Small intestine (tissue), 7 donors: ENCODE measurements at regions not wholly inside any gene's neighbourhood (a gene's known extent, or its start where the extent isn't known, plus 50 kb on each side); places are given as distances from the start of the nearest gene placed in this dataset.
A peak's percentile ranks its signal among the peaks of the same experiment; 100 is the strongest.

Experiments used
- DNase-seq, 2 donors: peaks; one replicate each; pipeline versions ENCODE4 v3.0.0 to v3.0.0-alpha.2; 2013
- FAIRE-seq: peaks from 2 replicates; lab custom pipeline; 2012; peaks lifted over from hg19 to GRCh38; lab: Jason Lieb, UNC
- H3K27ac ChIP-seq, 3 donors: one replicate each; pipeline ENCODE4 v1.5.1; 2013; ENCODE audit warnings: low read length in 2 of 3, mild to moderate bottlenecking in 2 of 3, control low read depth in 1 of 3, inconsistent platforms in 1 of 3, low read depth in 1 of 3, moderate library complexity in 1 of 3
- H3K27me3 ChIP-seq, 3 donors: one replicate each; pipeline ENCODE4 v1.6.1; 2013; ENCODE audit warnings: low read length in 3 of 3, inconsistent platforms in 1 of 3; ENCODE audit not compliant: control insufficient read depth in 3 of 3, insufficient read depth in 3 of 3
- H3K36me3 ChIP-seq, 3 donors: one replicate each; pipeline ENCODE4 v1.6.1; 2013; ENCODE audit warnings: low read length in 3 of 3, inconsistent platforms in 1 of 3, low read depth in 1 of 3, mild to moderate bottlenecking in 1 of 3, moderate library complexity in 1 of 3; ENCODE audit not compliant: control insufficient read depth in 3 of 3, insufficient read depth in 2 of 3
- H3K4me1 ChIP-seq, 3 donors: one replicate each; pipeline ENCODE4 v1.6.1; 2013; ENCODE audit warnings: low read length in 2 of 3, inconsistent platforms in 1 of 3, low read depth in 1 of 3, mild to moderate bottlenecking in 1 of 3, moderate library complexity in 1 of 3; ENCODE audit not compliant: control insufficient read depth in 3 of 3, insufficient read depth in 2 of 3
- H3K4me3 ChIP-seq, 3 donors: one replicate each; pipeline ENCODE4 v1.5.1; 2013; ENCODE audit warnings: low read length in 3 of 3, control low read depth in 1 of 3, inconsistent platforms in 1 of 3, low read depth in 1 of 3, mild to moderate bottlenecking in 1 of 3, moderate library complexity in 1 of 3
- H3K9me3 ChIP-seq, 2 donors: one replicate each; pipeline ENCODE4 v1.6.1; 2013; ENCODE audit warnings: low read depth in 1 of 2, low read length in 1 of 2; ENCODE audit not compliant: control insufficient read depth in 2 of 2, insufficient read depth in 1 of 2
- WGBS, 3 donors: extraction: QIAGEN DNeasy Blood & Tissue Kit; methylation state at CpG; one replicate each; pipeline ENCODE4 v1.1.7; 2013; 5-methylcytosine and 5-hydroxymethylcytosine counted together
- donor health status: healthy with polysubstance abuse.
- donor health status: control.
- donor health status: control.
- donor health status: Bipolar disorder and iron deficiency.
- donor health status: healthy.

DNA sequence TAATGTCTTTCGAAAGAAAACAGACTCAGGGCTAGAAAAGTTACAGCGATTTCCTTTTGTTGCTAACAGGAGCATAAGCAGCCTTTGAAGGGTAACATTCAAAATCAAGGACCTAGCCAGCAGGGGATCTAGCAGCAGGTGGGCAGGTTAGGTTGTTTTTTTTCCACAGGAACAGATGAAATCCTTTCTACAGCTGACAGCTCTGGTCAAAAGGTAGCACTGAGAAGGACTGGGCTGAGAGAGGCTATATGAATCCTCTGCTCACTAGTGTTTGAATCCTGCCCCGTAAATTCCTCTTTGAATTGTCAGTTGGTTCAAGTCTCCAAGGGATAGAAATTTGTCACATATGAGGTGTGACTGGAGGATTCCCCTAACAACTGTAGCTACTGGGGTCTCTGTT is 188.2 kb downstream of the SH2D1A start:
- Histone ChIP-seq H3K36me3 (no peaks in the 10 kb centered on the region), H3K9me3 (no peaks in the 10 kb centered on the region), H3K4me1 (no peaks in the 10 kb centered on the region), H3K27me3 (no peaks in the 10 kb centered on the region), H3K4me3 (no peak overlapping the region), H3K27ac (no peak overlapping the region)
- DNase-seq (no peak), FAIRE-seq (no peak)
- WGBS, 3 donors, result 36 to 44% (median 43%) methylated on average over 3 of the region's 3 CpGs

DNA sequence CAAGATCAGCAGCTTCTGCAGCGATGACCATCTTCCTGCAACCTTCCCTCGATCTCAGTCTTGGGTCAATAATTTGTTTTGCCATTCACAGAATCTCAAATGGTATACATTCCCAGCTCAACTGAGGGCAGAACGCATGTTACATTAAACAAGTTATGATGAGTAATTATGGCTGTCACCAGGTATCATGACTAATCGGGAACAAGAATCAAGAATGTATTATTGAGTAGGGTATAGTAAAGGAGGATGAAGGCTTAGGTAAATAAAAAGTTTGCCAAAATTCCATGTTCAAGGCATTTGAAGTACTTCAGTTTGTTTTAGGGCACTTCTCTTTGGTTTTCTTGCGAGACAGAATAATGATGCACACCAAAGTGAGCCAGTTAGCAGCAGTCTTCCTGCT is 194.1 kb downstream of the SH2D1A start:
- WGBS, 3 donors, result 80 to 87% (median 82%) methylated on average over 5 of the region's 5 CpGs
- Histone ChIP-seq H3K27me3 (no peaks in the 10 kb centered on the region), H3K36me3 (no peaks in the 10 kb centered on the region), H3K4me3 (no peak overlapping the region), H3K27ac (no peak overlapping the region), H3K4me1 (no peaks in the 10 kb centered on the region), H3K9me3 (no peaks in the 10 kb centered on the region)
- FAIRE-seq (no peak), DNase-seq (no peak)

DNA sequence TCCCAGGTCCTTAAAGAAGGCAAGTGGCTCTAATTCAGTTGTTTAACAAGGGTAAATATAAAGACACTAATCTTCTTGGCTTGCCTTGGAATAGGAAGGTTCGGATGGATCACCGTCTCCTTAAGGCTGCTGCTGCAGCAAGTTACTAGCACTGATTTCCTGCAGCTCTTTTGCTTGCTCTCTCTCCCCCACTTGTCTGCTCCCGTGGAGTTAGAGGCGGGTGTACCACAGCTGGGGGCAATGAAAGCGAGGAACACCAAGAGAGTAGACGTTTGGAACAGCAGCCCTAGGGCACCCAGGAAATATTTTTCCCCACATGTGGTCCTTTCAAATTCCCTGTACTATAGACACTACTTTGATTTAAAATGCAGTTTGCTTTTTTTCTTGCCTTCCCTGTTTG is 202.2 kb downstream of the SH2D1A start:
- H3K4me3 ChIP-seq, result no peak overlapping the region
- H3K27me3 ChIP-seq, result no peaks in the 10 kb centered on the region
- no peaks in the 10 kb centered on the region for H3K9me3 ChIP-seq
- H3K27ac ChIP-seq, result no peak overlapping the region
- H3K36me3 ChIP-seq, result no peaks in the 10 kb centered on the region
- H3K4me1 ChIP-seq, result no peaks in the 10 kb centered on the region
- DNase-seq (no peak), FAIRE-seq (no peak)
- 32 to 35% (median 33%) methylated on average over 6 of the region's 6 CpGs for WGBS, 3 donors

- Histone ChIP-seq H3K4me1 (no peaks in the 10 kb centered on the region), H3K4me3 (no peak overlapping the region), H3K27me3 (no peaks in the 10 kb centered on the region), H3K27ac (no peak overlapping the region), H3K36me3 (no peaks in the 10 kb centered on the region), H3K9me3 (no peaks in the 10 kb centered on the region)
- no peak for FAIRE-seq
- DNase-seq, result no peak
- WGBS, 3 donors, result 18 to 45% (median 22%) methylated on average over 2 of the region's 2 CpGs
These were observed 208.8 kb downstream of the SH2D1A start for GRCh38 chrX:124555036-124555595.

GRCh38 chrX:124557976-124558375 is 211.6 kb downstream of the SH2D1A start:
- Histone ChIP-seq H3K9me3 (no peaks in the 10 kb centered on the region), H3K4me3 (no peak overlapping the region)

DNA sequence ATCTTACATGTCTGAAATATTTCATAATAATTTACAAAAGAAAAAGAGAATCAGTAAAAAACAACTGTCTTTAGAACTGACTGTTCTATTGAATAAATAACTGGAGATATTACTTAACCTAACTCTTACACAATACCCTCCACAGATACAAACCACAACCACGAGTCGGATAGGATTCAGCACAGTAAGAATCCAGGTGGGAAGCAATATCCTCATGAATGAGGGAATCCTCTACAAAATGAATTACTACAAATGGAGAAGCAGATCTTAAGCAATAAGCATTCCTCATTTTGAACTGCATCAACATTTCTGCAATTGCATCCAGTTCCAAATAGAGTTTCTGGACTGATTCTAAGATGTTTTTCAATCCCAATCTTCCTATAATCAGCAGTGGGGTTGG is 227.1 kb downstream of the SH2D1A start:
- peak; percentile 67 for FAIRE-seq

More at GRCh38 chrX:124557976-124558375, 211.6 kb downstream of the SH2D1A start:
- H3K4me1 ChIP-seq, result no peaks in the 10 kb centered on the region
- no peak for FAIRE-seq
- no peaks in the 10 kb centered on the region for H3K27me3 ChIP-seq
- no peaks in the 10 kb centered on the region for H3K36me3 ChIP-seq
- WGBS, 3 donors, result 65 to 94% (median 67%) methylated on average over 1 of the region's 1 CpG
- no peak for DNase-seq
- no peak overlapping the region for H3K27ac ChIP-seq

DNA sequence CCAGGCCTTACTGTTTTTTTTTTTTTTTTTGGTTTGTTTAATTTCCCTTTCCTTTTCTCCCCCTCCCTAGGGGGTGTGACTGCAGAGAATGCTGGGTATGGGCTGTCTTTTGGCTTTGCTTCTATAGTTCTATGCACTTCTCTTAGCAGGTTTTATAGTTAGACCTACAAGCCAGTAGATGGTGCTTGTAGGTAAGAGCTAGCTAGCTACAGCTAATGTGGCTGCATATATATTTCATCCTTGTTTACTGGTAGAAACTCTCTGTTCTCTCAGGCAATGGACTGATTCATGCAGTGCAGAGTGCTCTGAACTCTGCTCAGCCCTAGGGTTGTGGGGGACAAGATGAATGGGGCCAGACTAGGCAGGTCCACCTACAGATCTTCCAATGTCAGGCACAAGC is 246.4 kb downstream of the SH2D1A start:
- Histone ChIP-seq H3K9me3 (no peaks in the 10 kb centered on the region), H3K27ac (no peak overlapping the region), H3K27me3 (no peaks in the 10 kb centered on the region), H3K4me1 (no peaks in the 10 kb centered on the region), H3K36me3 (no peaks in the 10 kb centered on the region), H3K4me3 (no peak overlapping the region)
- no peak for FAIRE-seq
- no peak for DNase-seq

More for the DNA sequence above, 227.1 kb downstream of the SH2D1A start:
- Histone ChIP-seq H3K27me3 (no peaks in the 10 kb centered on the region), H3K9me3 (no peaks in the 10 kb centered on the region), H3K4me3 (no peak overlapping the region), H3K27ac (no peak overlapping the region), H3K4me1 (no peaks in the 10 kb centered on the region), H3K36me3 (no peaks in the 10 kb centered on the region)
- WGBS, 3 donors, result 51 to 69% (median 53%) methylated on average over 2 of the region's 2 CpGs
- no peak for DNase-seq

DNA sequence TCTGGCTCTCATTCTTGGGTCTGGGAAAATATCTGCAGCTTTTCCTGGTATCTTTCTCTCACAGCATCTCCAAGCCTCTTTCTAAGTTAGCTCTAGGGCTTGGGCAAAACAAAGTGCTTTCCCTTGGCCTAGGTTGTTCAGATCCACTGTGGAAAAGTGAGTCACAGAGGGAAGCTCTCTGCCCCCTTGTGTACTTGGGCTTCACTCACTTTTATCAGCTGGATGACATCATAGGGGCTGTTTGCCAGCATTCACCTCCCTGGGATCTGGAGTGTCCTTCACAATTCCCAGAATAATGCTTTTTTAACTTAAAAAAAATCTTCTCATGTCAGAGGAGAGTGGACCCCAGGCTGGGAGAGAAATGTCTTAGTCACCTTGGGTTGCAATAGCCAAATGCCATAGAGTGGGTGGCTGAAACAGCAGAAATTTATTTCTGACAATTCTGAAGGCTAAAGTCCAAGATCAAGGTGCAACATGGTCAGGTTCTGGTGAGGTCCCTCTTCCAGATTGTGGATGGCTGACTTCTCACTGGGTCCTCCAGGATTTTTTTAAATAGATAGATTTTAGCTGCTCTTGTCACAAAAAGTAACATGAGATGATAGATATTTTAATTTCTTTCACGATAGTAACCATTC is 247.8 kb downstream of the SH2D1A start:
- Histone ChIP-seq H3K27ac (no peak overlapping the region), H3K9me3 (no peaks in the 10 kb centered on the region), H3K4me3 (no peak overlapping the region), H3K36me3 (no peaks in the 10 kb centered on the region), H3K4me1 (no peaks in the 10 kb centered on the region), H3K27me3 (no peaks in the 10 kb centered on the region)
- FAIRE-seq (no peak), DNase-seq (peak in 1 of 2 donors; percentile 8)
- WGBS, 3 donors, result 57 to 74% (median 70%) methylated on average over 1 of the region's 1 CpG

- Histone ChIP-seq H3K36me3 (no peaks in the 10 kb centered on the region), H3K27ac (no peak overlapping the region), H3K4me1 (no peaks in the 10 kb centered on the region), H3K27me3 (no peaks in the 10 kb centered on the region), H3K9me3 (no peaks in the 10 kb centered on the region), H3K4me3 (no peak overlapping the region)
- 94 to 100% (median 96%) methylated on average over 1 of the region's 1 CpG for WGBS, 3 donors
- no peak for DNase-seq
- FAIRE-seq, result no peak
These were observed 259.1 kb downstream of the SH2D1A start for GRCh38 chrX:124605511-124605910.
